ENCODE measurements at regions not wholly inside any gene's neighbourhood (a gene's known extent, or its start where the extent isn't known, plus 50 kb on each side); places are given as distances from the start of the nearest gene placed in this dataset.
"Not testable (repeated sequence)": the region's sequence is repeated elsewhere in the genome, so short reads cannot be mapped to it uniquely, and the experiment has no call there.

DNA sequence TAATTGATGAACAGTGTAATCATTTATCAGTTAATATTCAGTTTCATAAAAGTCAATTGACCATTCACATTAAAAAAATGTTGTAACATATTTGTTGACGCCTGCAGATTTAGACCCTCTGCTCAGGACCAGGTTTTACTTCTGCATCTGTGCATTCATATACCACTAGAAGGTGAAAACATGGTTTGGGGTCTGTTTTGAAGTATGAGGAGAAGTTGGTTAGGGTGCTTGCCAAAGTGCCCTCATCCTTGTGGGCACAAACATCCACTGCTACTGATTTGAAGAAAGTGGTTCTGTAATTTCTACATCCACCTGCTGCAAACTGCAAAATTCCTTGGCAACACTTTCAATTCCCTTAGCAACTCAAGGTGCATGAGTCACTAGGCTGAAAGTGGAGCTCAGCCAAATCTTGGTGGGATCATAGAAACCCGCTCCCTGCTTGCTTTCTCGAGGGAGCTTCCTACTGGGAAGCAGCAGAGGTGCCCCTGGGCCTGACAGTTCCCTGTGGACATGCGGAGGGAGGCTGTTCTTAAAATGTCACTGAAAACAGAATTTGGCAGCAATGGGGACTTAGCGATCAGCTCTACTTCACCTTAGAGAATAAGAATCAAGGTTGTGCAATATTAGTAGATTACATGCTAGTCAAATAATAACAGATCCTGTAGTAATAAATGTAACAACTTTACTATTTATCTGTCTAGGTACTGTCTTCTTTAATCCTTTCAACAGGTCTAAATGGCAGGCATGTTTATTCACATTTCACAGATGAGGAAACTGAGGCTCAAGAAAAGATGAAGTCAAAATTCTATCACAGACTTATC lies 301.0 kb upstream of the TBL1XR1 start:
- DNase-seq (ENCODE audit: low read depth) = peak; percentile 73
- TF ChIP-seq, protein P1, sequence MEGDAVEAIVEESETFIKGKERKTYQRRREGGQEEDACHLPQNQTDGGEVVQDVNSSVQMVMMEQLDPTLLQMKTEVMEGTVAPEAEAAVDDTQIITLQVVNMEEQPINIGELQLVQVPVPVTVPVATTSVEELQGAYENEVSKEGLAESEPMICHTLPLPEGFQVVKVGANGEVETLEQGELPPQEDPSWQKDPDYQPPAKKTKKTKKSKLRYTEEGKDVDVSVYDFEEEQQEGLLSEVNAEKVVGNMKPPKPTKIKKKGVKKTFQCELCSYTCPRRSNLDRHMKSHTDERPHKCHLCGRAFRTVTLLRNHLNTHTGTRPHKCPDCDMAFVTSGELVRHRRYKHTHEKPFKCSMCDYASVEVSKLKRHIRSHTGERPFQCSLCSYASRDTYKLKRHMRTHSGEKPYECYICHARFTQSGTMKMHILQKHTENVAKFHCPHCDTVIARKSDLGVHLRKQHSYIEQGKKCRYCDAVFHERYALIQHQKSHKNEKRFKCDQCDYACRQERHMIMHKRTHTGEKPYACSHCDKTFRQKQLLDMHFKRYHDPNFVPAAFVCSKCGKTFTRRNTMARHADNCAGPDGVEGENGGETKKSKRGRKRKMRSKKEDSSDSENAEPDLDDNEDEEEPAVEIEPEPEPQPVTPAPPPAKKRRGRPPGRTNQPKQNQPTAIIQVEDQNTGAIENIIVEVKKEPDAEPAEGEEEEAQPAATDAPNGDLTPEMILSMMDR (IDR thresholded peaks at IDR 0.05; ENCODE audit: low read length, missing control alignments) = no peak

DNA sequence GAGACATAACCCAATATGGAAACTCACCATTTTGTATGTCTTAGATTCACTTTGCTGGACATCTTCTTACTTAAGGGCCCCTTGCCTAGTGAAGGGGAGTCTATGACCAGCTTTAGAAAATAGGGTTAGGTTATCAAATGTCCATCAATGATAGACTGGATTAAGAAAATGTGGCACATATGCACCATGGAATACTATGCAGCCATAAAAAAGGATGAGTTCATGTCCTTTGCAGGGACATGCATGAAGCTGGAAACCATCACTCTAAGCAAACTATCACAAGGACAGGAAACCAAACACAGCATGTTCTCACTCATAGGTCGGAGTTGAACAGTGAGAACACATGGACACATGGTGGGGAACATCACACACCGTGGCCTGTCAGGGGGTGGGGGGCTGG lies 301.8 kb upstream of the TBL1XR1 start:
- H3K4me3 ChIP-seq (replicated peaks; ENCODE audit: low read depth, low read length); DNase-seq (ENCODE audit: low read depth): not testable (repeated sequence)

More for the DNA sequence above, 301.0 kb upstream of the TBL1XR1 start:
- no peak overlapping the region for H3K4me3 ChIP-seq (replicated peaks; ENCODE audit: low read depth, low read length)

DNA sequence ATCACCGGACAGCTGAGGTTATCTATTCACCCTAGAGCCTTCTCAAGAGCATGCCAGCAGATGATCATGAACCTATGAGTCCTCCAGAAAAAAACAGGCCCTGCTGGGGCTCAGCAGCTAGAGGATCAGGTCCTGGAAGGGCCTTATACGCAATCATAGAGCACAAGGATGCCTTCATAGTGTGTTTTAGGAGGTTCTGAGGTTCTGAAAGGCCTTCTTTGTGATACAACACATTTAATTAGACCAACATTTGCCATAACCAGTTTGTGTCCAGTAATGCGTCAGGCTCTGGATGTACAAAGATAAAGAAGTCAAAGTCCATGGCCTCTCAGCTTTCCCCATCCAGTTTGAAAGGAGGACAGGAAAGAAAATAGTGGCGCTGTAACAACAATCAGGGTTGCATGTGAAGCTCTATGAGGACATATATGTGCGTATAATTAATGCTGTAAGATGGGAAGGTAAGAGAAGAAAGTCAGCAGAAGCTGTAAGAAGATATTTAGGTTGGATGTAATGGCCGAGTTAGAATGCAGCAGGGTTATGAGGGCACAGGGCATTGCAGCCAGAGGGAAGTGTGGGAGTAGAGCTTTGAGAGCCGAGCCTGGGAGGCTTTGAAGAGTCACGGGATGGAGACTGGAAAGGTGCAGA lies 302.6 kb upstream of the TBL1XR1 start:
- TF ChIP-seq, protein P1 (IDR thresholded peaks at IDR 0.05; ENCODE audit: low read length, missing control alignments) = no peak
- no peak for DNase-seq (ENCODE audit: low read depth)

DNA sequence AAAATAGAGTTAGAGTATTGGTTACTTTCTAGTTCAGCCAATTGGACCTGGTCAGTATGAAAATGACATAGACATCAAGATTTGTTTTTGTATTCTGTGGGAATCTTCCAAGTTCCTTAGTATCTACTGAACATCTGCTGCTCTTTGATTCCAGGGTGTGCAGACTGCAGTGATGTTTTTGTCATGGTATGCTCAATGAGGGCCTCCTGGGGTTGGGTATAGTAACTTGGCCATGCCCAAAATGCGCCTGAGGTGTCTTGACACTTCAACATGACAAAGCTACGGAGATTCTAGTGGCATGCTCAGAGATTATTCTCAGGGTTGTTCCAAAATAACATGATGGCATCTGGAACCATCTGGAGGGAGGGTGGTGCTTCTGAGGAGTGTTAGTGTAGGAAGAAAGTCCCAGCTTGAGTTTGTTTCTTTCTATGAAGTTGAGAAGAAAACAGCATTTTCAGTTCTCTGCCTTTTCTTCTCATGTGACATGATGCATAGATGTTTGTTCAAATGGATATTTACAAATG lies 313.5 kb upstream of the TBL1XR1 start:
- H3K4me3 ChIP-seq (replicated peaks; ENCODE audit: low read depth, low read length) = no peak overlapping the region
- DNase-seq (ENCODE audit: low read depth) = no peak
- TF ChIP-seq, protein P1 (IDR thresholded peaks at IDR 0.05; ENCODE audit: low read length, missing control alignments) = no peak

More for the DNA sequence above, 302.6 kb upstream of the TBL1XR1 start:
- no peak overlapping the region for H3K4me3 ChIP-seq (replicated peaks; ENCODE audit: low read depth, low read length)

DNA sequence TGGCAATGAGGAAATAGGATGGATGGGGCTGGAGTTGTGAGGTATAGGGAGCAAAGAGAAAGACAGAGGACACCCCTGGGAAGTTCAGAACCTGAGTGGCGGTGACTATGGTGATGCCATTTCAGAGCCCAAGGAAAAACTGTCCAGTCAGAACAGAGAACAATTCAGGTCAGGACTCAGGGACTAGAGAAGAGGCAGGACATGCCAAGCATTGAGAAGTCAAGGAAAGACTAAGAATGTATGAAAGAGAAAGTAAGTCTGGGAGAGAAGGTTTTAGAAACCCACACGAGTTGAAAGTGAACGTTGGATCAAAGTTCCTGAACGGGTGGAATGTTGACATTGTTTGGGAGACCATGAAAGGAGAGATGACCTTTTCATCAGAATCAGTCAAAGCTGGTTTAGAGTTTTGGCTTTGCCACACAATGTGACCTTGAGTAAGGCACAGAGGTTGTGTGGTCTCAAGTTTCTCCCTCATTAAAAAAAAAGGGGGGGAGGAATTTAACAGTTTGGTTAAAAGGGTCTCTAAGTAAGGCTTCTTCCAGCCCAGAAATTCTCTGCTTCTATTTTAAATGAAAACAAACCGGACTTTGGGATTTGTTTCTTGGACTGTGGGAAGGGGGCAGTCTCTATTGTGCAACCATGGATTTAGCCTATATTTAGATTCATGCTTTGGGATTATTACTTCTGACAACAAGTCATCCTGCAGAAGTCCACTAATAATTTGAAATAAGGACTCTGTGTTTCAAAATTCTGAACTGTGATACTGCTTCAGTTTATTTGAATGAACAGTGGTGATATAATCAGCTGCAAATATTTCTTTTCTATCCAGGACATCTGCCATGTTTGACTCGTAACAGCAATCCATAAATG lies 315.9 kb upstream of the TBL1XR1 start:
- no peak overlapping the region for H3K4me3 ChIP-seq (replicated peaks; ENCODE audit: low read depth, low read length)
- DNase-seq (ENCODE audit: low read depth) = no peak
- TF ChIP-seq, protein P1 (IDR thresholded peaks at IDR 0.05; ENCODE audit: low read length, missing control alignments) = no peak

DNA sequence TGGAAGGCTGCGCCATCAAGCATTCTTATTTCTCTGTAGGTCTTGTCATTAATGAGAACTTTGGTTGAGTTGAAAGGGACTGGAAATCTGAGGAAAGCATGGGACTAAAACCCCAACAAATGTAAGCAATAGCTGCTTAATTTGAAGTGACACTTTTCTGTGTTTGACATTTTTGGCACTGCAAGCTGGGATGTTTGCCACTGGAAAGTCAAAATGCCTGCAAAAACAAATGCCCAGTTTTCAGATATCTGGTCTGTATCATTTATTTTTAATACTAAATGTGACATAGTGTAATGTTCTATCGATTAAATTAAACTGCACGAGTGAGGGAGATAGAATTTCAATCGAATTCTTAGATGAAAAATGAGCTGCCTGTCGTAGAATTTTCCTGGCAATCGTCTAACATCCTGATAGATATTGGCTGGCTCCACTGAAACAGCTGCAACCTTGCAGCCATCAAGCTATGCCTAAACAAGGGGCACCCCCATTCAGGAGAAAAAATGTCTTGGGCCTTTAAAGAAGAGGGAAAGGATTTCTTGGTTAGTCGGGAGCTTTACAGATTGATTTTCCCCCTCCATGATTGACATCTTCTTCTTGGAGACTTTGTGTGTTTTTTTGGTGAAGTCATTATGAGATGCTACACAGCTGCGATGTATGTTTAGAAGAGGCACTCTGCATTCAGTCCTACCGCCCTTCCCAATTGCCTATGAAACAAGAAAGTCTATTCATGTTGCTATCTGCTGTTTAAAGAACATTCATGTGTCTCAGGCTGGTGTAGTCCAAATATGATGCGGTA lies 316.7 kb upstream of the TBL1XR1 start:
- H3K4me3 ChIP-seq (replicated peaks; ENCODE audit: low read depth, low read length) = no peak overlapping the region
- TF ChIP-seq, protein P1 (IDR thresholded peaks at IDR 0.05; ENCODE audit: low read length, missing control alignments) = no peak
- no peak for DNase-seq (ENCODE audit: low read depth)

Measured in fibroblast of pulmonary artery (primary cell).